GM19351 (cell line): ENCODE measurements at regions not wholly inside any gene's neighbourhood (a gene's known extent, or its start where the extent isn't known, plus 50 kb on each side); places are given as distances from the start of the nearest gene placed in this dataset.
"Not testable (repeated sequence)": the region's sequence is repeated elsewhere in the genome, so short reads cannot be mapped to it uniquely, and the experiment has no call there.

Experiments used
- ATAC-seq: cut with Tn5 transposase; IDR thresholded peaks from one replicate; pipeline ENCODE4 v1.9.1; 2021; ENCODE audit warnings: mild to moderate bottlenecking, moderate library complexity; ENCODE audit not compliant: unreplicated experiment

DNA sequence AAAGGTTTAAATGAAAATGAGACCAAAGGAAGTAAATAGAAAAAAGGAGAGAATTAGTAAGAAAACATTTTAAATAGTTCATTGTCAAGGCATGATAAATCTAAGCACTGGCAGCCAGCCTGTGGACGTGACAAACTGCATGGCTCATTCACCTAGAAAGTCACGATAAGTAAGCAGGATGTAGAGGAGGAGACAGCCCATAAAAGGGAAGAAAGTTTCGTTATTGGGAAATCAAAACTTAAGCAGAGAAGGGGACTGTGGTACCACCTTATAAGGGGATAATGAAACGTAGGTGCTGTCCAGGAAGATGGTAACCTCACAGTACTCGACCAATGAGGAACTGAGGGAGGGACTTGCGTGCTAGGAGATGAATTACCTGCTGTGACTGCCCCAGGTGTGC is 494.5 kb upstream of the GRAMD2B start:
- ATAC-seq: no peak

GRCh38 chr5:125950012-125950615 is 473.1 kb upstream of the GRAMD2B start:
- no peak for ATAC-seq

- peak; percentile 100 for ATAC-seq
These were observed 462.1 kb upstream of the GRAMD2B start for GRCh38 chr5:125961150-125961549.

DNA sequence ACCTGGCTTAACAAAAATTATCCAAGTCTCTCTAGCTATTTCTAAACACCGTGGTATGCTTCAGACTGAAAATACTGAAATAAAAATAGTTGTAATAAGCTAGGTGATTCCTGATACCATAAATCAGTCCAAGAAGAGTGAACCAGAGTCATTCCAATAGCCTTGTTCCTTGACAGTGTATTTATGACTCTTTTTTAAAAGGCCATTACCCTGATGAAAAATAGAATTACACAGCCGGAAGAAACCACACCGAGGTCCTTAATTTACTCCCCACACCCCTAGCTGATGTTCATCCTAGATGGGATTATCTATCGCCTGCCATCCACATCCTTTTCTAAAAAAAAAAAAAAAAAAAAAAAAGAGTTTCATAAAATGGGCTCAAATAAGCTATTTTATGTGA is 457.6 kb upstream of the GRAMD2B start:
- ATAC-seq: no peak

GRCh38 chr5:125967576-125967975 is 455.6 kb upstream of the GRAMD2B start:
- no peak for ATAC-seq

- no peak for ATAC-seq
These were observed 454.0 kb upstream of the GRAMD2B start for GRCh38 chr5:125969011-125969813.

DNA sequence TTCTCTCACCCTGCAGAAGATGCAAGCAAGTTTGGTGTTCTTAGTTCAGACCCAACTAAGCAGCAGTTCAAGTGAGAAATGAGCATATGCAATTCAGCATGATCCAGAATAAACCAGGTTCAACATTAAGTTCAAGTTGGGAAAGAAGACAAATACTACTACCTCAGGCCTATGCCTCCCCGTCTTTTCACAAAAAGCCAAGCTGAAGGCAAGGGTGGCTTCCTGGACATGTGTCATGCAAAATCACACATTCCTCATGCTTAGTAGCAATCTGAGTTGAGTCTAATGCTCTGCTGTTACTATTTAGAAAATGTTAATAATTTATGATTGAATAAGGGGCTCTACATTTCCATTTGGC is 453.4 kb upstream of the GRAMD2B start:
- no peak for ATAC-seq

- ATAC-seq: no peak
These were observed 452.4 kb upstream of the GRAMD2B start for GRCh38 chr5:125970631-125971307.

DNA sequence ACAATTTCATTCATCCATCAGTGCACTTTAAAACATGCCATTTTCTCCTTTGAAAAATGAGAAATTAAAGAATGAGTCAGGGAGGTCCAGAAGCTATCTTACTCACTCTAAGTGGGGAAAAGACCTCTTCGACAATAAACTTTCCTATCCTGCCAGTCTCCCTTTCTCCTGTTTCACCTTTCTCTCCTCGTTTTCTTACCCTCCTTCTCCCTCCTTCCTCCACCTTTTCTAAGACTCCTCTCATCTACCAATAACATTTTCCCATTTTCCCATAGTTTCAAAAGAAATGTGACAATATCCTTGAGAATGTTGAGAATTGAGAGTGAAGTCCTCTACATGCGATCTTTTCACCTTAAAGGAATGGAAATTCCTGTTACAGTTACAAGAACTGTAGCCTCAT is 450.5 kb upstream of the GRAMD2B start:
- no peak for ATAC-seq

DNA sequence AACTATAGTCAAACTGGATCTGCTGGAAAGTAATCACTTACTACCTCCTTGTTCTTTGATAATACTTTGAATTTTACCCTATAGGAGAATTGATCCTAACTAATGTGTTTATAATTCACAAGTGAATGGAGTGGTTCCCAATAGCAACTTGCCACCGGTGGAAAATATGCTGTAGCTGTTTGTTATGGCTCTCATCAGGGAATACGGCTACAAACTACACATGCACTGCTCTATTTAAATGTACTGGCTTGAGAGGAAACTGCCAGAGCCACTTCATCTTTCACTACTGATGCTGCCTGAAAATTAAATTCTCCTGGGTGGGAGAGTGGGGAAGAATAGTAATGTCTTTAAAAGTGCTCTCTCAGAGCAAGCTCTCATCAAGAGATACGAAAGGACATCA is 448.5 kb upstream of the GRAMD2B start:
- no peak for ATAC-seq

- no peak for ATAC-seq
These were observed 446.7 kb upstream of the GRAMD2B start for GRCh38 chr5:125976421-125977000.

DNA sequence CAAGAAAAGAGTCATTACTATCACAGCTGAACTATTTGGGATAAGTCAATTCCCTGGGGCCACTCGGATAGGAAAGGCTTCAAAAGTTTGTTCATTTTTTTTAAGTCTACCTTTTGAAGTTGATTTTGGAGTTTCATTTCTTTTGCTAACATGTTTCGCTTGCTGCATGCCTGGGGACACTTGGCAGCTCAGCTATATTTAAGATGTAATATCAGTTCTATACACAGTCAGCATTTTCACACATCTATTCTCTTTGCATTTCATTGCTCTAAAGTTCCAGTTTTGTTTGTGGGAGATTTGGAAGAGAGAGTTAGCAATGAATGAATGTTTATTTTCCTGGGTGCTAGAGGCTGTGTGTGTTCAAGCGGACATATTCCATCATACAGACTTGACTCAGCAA is 445.2 kb upstream of the GRAMD2B start:
- ATAC-seq: no peak

- no peak for ATAC-seq
These were observed 443.6 kb upstream of the GRAMD2B start for GRCh38 chr5:125979636-125980035.

GRCh38 chr5:125981016-125981415 is 442.2 kb upstream of the GRAMD2B start:
- no peak for ATAC-seq

DNA sequence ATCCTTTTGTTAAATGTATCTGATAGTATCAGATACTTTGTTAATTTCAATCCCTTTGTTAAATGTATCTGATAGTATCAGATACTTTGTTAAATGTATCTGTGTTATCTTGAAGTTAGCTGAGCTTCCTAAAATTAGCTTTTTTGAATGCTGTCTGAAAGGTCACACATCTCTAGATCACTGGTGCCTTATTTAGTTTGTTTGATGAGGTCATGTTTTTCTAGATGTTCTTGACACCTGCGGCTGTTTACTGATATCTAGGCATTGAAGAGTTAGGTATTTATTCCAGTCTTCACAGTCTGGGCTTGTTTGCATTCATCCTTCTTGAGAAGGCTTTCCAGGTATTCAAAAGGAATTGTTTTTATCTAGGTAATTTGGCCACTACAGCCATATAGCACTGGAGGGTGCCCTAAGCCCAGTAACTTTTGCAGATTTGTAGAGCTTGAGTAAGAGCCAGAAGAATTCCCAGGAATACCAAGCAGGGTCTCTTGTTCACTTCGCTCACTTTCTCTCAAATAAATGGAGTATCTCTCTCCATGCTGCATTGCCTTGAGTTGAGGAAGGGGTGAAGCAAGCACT is 435.4 kb upstream of the GRAMD2B start:
- no peak for ATAC-seq

DNA sequence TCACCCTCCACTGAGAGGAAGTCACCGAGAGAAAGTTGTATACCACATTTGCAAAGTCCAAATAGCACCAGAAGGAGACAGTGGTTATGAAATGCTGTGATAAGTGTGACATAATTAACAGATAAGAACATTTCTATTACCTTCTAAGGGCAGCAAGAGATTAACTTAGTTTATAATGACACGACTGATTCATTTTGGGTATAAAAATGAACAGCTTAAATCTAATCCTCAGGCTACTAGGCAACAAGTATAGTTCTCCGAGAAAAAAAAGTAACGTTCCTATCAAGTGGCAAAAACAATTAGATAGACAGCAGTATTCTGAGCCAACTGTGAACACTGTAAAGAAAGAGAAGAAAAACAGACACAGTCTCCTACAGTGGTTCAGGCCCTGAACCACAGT is 431.2 kb upstream of the GRAMD2B start:
- ATAC-seq: no peak

GRCh38 chr5:125999271-126000030 is 423.8 kb upstream of the GRAMD2B start:
- ATAC-seq: not testable (repeated sequence)

DNA sequence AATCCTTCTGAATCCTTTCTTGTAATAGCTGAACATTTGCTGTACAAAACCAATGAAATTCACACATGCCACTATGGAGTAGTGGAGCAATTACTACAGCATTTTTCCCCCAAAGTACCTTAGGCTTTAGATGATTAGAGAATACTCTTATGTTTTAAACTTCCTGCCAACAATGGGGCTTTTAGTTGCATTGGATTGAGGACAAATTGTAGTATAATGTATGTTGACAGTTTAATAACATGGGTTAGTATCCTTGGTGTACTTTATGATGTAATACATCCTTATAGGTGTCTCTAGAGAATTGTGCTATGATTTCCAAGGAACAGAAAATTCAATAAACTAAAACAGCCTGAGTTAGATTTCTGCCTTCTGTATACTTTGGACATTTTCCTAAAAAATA is 422.7 kb upstream of the GRAMD2B start:
- no peak for ATAC-seq

GRCh38 chr5:126002222-126002897 is 420.8 kb upstream of the GRAMD2B start:
- ATAC-seq: no peak

DNA sequence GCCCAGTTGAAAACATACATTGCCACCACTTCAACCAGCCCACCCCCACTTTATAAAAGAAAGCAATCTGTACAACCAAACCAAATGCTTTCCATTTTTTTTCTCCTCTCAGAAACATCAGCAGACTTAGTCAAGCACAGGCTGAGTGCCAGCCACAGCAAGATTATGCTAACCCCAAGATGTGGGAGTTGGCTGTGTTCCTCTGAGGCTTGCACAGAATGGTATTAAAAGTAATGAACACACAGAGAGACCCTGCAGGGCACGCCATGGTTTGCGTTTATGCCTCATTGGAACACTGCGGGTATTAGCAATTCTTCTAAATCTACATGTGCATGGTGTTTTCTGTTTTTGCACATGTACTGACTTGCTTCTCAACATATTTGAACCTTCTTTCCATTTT is 419.9 kb upstream of the GRAMD2B start:
- ATAC-seq: no peak
